ENCODE measurements at regions not wholly inside any gene's neighbourhood (a gene's known extent, or its start where the extent isn't known, plus 50 kb on each side); places are given as distances from the start of the nearest gene placed in this dataset.

DNA sequence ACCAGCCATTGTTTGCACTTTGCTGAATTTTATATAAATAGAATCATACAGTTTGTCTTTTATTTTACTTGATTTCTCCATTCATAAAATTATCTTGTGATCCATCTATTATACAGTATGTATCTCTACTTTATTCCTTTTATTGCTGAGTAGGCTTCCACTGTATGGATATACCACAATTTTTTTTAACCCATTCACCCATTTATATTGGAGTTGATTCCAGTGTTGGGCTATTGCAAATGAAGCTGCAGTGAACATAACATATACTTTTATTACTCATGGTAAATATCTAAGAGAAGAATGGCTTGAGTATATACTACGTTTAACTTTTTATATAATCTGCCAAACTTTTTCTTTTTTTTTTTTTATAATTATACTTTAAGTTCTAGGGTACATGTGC is 463.6 kb downstream of the ETNK1 start:
- H3K27ac ChIP-seq, result no peak overlapping the region
- TF ChIP-seq, protein P1, sequence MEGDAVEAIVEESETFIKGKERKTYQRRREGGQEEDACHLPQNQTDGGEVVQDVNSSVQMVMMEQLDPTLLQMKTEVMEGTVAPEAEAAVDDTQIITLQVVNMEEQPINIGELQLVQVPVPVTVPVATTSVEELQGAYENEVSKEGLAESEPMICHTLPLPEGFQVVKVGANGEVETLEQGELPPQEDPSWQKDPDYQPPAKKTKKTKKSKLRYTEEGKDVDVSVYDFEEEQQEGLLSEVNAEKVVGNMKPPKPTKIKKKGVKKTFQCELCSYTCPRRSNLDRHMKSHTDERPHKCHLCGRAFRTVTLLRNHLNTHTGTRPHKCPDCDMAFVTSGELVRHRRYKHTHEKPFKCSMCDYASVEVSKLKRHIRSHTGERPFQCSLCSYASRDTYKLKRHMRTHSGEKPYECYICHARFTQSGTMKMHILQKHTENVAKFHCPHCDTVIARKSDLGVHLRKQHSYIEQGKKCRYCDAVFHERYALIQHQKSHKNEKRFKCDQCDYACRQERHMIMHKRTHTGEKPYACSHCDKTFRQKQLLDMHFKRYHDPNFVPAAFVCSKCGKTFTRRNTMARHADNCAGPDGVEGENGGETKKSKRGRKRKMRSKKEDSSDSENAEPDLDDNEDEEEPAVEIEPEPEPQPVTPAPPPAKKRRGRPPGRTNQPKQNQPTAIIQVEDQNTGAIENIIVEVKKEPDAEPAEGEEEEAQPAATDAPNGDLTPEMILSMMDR (conservative IDR thresholded peaks at IDR 0.05), result no peak

DNA sequence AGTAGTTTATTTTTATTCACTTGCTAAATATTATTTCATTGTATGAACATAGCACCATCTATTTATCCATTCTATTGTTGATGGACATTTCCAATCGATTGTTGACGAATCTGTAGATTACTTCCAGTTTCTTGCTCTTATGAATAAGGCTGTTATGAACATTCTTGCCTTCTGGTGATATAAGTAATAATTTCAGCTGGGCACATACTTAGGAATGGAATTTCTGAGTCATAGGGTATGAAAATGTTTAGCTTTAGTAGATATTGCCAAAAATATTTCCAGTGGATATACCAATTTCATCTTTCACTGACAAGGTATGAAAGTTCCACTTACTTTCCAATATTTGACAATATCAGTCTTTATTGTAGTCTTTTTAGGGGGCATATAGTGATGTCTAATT is 468.5 kb downstream of the ETNK1 start:
- no peak overlapping the region for H3K27ac ChIP-seq
- TF ChIP-seq, protein P1 (conservative IDR thresholded peaks at IDR 0.05), result no peak

DNA sequence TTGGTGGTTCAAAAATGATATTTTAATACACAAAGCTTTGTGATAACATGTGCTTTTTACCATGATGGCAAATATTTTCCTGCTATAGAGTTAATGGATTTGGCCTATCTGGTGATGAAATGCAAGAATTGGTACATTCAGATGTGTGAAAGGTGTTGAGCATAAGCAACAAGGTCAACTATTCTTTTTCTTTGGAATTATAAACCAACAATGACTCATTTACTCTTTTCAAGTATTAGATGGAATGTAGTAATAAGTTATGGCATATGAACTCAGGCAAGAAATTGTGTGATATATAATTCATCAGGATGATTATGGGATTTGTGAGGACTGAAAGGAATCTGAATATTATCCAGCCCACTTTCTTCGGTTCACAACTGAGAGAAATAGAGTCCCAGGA is 471.4 kb downstream of the ETNK1 start:
- H3K27ac ChIP-seq, result no peak overlapping the region
- TF ChIP-seq, protein P1 (conservative IDR thresholded peaks at IDR 0.05), result no peak

DNA sequence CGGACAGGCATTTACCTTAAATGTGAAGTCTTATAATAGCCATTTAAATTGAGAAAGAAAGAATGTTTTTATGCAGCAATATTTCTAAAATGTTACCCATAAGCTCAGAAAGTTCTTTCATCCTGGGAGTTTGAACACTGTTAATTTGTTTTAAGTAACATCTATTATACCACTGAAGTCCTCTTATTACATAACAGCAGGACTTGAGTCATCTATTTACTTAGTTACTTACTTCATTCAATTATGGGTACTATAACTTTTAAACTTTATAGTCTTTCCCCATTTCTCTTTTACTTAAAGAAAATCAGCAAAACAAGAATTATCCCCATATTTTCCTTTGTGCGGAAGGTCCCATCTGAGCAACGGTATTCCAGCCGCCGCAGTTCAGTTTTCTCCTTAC is 473.1 kb downstream of the ETNK1 start:
- no peak overlapping the region for H3K27ac ChIP-seq
- TF ChIP-seq, protein P1 (conservative IDR thresholded peaks at IDR 0.05), result no peak

DNA sequence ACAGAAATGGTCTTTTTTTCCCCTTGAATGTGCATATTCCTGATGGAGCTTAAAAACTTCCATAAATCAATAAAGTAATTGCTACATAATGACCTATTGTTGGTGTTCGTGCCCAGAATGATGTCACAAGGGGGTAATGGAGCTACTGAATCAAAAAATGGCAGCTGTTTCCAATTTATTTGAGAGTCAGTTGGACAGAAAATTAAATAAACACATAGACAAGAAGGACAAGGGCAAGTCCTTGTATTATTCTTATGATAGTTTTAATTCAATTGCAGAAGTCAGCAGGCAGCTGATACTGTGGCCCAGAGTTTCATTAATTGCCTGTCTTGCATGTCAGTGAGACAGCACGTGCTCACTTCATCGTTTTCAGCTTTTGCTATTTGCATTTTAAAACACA is 473.5 kb downstream of the ETNK1 start:
- H3K27ac ChIP-seq, result no peak overlapping the region

DNA sequence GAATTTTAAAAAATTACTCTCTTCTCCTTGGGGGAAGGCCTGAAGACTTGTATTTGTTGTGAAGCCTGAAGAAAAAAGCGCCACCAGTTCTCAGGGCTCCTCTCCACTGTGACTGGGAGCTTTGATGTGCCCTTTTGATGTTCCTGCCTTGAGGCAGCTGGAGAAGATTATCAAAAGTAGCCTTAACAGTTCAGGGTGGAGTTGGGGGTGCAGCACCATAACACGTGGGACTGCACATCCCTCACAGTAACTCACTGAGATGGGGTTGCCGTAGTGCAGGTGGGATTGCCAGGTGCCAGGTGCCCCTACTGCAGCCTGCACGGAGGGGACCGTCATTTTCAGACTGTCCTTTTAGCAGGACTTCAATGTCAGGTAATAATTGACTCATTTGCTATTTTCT is 474.1 kb downstream of the ETNK1 start:
- no peak overlapping the region for H3K27ac ChIP-seq

More for the DNA sequence above, 473.5 kb downstream of the ETNK1 start:
- TF ChIP-seq, protein P1 (conservative IDR thresholded peaks at IDR 0.05), result no peak

DNA sequence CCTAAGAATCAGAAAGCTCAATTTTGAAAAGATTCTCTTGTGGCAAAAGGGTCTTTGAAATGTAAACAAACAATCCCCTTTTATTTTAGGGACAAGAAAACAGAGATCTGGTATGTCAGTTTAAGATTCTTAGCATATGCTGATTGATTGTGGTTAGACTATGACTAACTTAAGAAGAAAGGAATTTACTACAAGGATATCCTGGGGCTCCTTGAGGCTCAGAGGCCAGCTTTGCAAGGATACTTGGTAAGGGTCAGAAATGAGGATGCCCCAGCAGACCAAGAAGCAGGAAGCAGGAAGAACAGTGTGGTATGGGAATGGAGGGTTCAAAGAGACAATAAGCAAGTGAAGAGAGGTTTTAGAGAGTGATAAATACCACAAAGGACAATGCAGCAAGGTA is 474.6 kb downstream of the ETNK1 start:
- no peak overlapping the region for H3K27ac ChIP-seq
- TF ChIP-seq, protein P1 (conservative IDR thresholded peaks at IDR 0.05), result no peak

More for the DNA sequence above, 474.1 kb downstream of the ETNK1 start:
- TF ChIP-seq, protein P1 (conservative IDR thresholded peaks at IDR 0.05), result no peak

DNA sequence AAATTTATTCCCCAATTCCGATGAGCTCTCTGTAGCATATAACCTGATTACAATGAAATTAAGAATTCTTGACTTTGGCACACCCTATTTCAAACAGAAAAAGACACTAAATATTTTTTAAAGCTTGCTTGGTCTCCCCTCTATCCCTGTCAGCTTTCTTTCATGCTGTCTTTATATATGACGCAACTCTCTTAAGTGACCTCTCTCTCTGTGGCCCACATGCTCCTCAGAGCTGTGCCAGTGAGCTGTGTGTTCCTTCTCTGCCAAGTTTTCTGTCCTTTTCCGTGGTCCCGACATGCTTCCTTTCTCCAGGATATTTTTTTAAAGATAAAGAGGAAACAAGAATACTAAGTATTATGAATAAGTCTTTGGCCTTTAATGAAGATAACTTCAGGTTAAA is 484.0 kb downstream of the ETNK1 start:
- H3K27ac ChIP-seq, result no peak overlapping the region
- TF ChIP-seq, protein P1 (conservative IDR thresholded peaks at IDR 0.05), result no peak

Measured in VCaP (cell line).